H1 (cell line): ENCODE measurements at regions not wholly inside any gene's neighbourhood (a gene's known extent, or its start where the extent isn't known, plus 50 kb on each side); places are given as distances from the start of the nearest gene placed in this dataset.
"Not testable (repeated sequence)": the region's sequence is repeated elsewhere in the genome, so short reads cannot be mapped to it uniquely, and the experiment has no call there.

Experiments used
- CTCF ChIA-PET: fragments of 300-600 bp; sonication (Branson Sonifier 250); formaldehyde crosslinking; loops from one replicate; lab custom pipeline; 2021; ENCODE audit not compliant: partially characterized antibody; lab: Charles Lee
- POLR2A ChIA-PET: fragments of 300-600 bp; sonication (Branson Sonifier 250); formaldehyde crosslinking; loops from one replicate; lab custom pipeline; 2021; ENCODE audit warnings: inconsistent platforms; ENCODE audit not compliant: partially characterized antibody; lab: Charles Lee
- DNase-seq, 2 experiments: peaks; one replicate each; pipeline versions ENCODE4 v3.0.0 to v3.0.0-alpha.2; 2010 to 2022; ENCODE audit warnings: low spot score in 2 of 2, low read depth in 1 of 2, mixed read lengths in 1 of 2
- FAIRE-seq: peaks from 2 replicates; lab custom pipeline; 2011; peaks lifted over from hg19 to GRCh38; lab: Jason Lieb, UNC
- H2AFZ ChIP-seq: 2 replicates; pipeline ENCODE4 v1.8.1; 2012; ENCODE audit warnings: low read length, inconsistent platforms
- H2AK5ac ChIP-seq: 2 replicates; pipeline ENCODE4 v1.6.1; 2013; ENCODE audit warnings: low read depth, low read length
- H2BK120ac ChIP-seq: replicated peaks from 2 replicates; pipeline ENCODE3; 2013; ENCODE audit warnings: low read depth, low read length, inconsistent platforms
- H2BK12ac ChIP-seq: 2 replicates; pipeline ENCODE4 v1.6.1; 2013; ENCODE audit warnings: low read depth, low read length
- H2BK15ac ChIP-seq: 2 replicates; pipeline ENCODE4 v1.6.1; 2013; ENCODE audit warnings: low read length
- H2BK20ac ChIP-seq: 2 replicates; pipeline ENCODE4 v1.6.1; 2013; ENCODE audit warnings: low read length
- H2BK5ac ChIP-seq: 2 replicates; pipeline ENCODE4 v1.6.1; 2013; ENCODE audit warnings: low read depth, low read length
- H3K14ac ChIP-seq: 2 replicates; pipeline ENCODE4 v1.6.1; 2013; ENCODE audit warnings: inconsistent platforms; ENCODE audit not compliant: insufficient read length
- H3K18ac ChIP-seq: 2 replicates; pipeline ENCODE4 v1.6.1; 2013; ENCODE audit warnings: low read length; ENCODE audit errors: extremely low read depth
- H3K23ac ChIP-seq: 2 replicates; pipeline ENCODE4 v1.6.1; 2013; ENCODE audit warnings: inconsistent platforms; ENCODE audit not compliant: insufficient read length
- H3K23me2 ChIP-seq: 2 replicates; pipeline ENCODE4 v1.6.1; 2013; ENCODE audit warnings: low read depth, low read length
- H3K27ac ChIP-seq: 2 replicates; pipeline ENCODE4 v1.6.1; 2011; ENCODE audit warnings: low read depth, low read length, inconsistent platforms
- H3K27me3 ChIP-seq, 4 experiments: replicated peaks in 1 of 4; 1 replicate in 1 of 4; 2 replicates in 3 of 4; pipeline versions ENCODE4 v1.6.1 to v1.8.1; 2011 to 2013; ENCODE audit warnings: low read length in 3 of 4, mild to moderate bottlenecking in 3 of 4, inconsistent platforms in 2 of 4, mixed read lengths in 2 of 4, moderate library complexity in 1 of 4; ENCODE audit not compliant: control insufficient read depth in 3 of 4, insufficient read depth in 3 of 4; ENCODE audit errors: extremely low read depth in 1 of 4
- H3K36me3 ChIP-seq, 4 experiments: 2 replicates each; pipeline versions ENCODE4 v1.6.1 to v1.8.1; 2011 to 2013; ENCODE audit warnings: mild to moderate bottlenecking in 4 of 4, low read length in 3 of 4, moderate library complexity in 2 of 4, control low read depth in 1 of 4, inconsistent platforms in 1 of 4; ENCODE audit not compliant: insufficient read depth in 4 of 4, control insufficient read depth in 2 of 4
- H3K4ac ChIP-seq: replicated peaks from 2 replicates; pipeline ENCODE3; 2013; ENCODE audit warnings: low read length, low read depth, mixed read lengths, inconsistent platforms; ENCODE audit not compliant: insufficient read length
- H3K4me1 ChIP-seq, 4 experiments: replicated peaks in 1 of 4; 1 replicate in 1 of 4; 2 replicates in 3 of 4; pipeline versions ENCODE4 v1.6.1 to v1.8.1; 2011 to 2013; ENCODE audit warnings: low read length in 3 of 4, inconsistent platforms in 2 of 4, mixed read lengths in 1 of 4; ENCODE audit not compliant: insufficient read depth in 4 of 4, control insufficient read depth in 3 of 4
- H3K4me2 ChIP-seq, 2 experiments: 2 replicates each; pipeline versions ENCODE4 v1.6.1 to v1.8.1; 2011 to 2013; ENCODE audit warnings: low read depth in 2 of 2, low read length in 2 of 2, control low read depth in 1 of 2, inconsistent platforms in 1 of 2, mild to moderate bottlenecking in 1 of 2; ENCODE audit not compliant: insufficient read depth in 1 of 2
- H3K4me3 ChIP-seq, 4 experiments: fragments of 200-600, 300-600 bp in 1 of 4; sonication (generic), shearing (Covaris generic), sonication (Bioruptor Twin) in 1 of 4; 2 replicates each; pipeline versions ENCODE4 v1.5.1 to v1.8.1; 2011 to 2016; ENCODE audit warnings: low read length in 4 of 4, low read depth in 3 of 4, control low read depth in 2 of 4, inconsistent platforms in 2 of 4, mild to moderate bottlenecking in 2 of 4, mixed read lengths in 1 of 4, moderate library complexity in 1 of 4; ENCODE audit not compliant: insufficient read depth in 2 of 4; ENCODE audit errors: extremely low read depth in 1 of 4
- H3K56ac ChIP-seq: replicated peaks from 2 replicates; pipeline ENCODE3; 2013; ENCODE audit warnings: low read depth, mild to moderate bottlenecking, mixed read lengths, low read length, inconsistent platforms; ENCODE audit not compliant: insufficient read length
- H3K79me1 ChIP-seq: 2 replicates; pipeline ENCODE4 v1.6.1; 2013; ENCODE audit warnings: low read depth, low read length, control low read depth
- H3K79me2 ChIP-seq, 2 experiments: 2 replicates each; pipeline versions ENCODE4 v1.6.1 to v1.8.1; 2012 to 2013; ENCODE audit warnings: low read length in 2 of 2, mild to moderate bottlenecking in 2 of 2, inconsistent platforms in 1 of 2; ENCODE audit not compliant: insufficient read depth in 2 of 2, control insufficient read depth in 1 of 2
- H3K9ac ChIP-seq, 4 experiments: replicated peaks in 1 of 4; 1 replicate in 1 of 4; 2 replicates in 3 of 4; pipeline versions ENCODE4 v1.6.1 to v1.8.1; 2011 to 2013; ENCODE audit warnings: low read depth in 3 of 4, low read length in 3 of 4, control low read depth in 2 of 4, mild to moderate bottlenecking in 2 of 4, moderate library complexity in 2 of 4, inconsistent platforms in 1 of 4; ENCODE audit errors: extremely low read depth in 1 of 4
- H3K9me3 ChIP-seq, 2 experiments: 2 replicates each; pipeline versions ENCODE4 v1.6.1 to v1.8.1; 2012 to 2013; ENCODE audit warnings: mild to moderate bottlenecking in 2 of 2, moderate library complexity in 2 of 2, control low read depth in 1 of 2, inconsistent platforms in 1 of 2, low read depth in 1 of 2, low read length in 1 of 2, mixed read lengths in 1 of 2; ENCODE audit not compliant: insufficient read depth in 2 of 2
- H4K20me1 ChIP-seq, 2 experiments: replicated peaks in 1 of 2; 2 replicates each; pipeline versions ENCODE3 to v1.8.1; 2011 to 2013; ENCODE audit warnings: inconsistent platforms in 2 of 2, low read length in 2 of 2, mild to moderate bottlenecking in 1 of 2; ENCODE audit not compliant: insufficient read depth in 2 of 2, control insufficient read depth in 1 of 2
- H4K5ac ChIP-seq: 2 replicates; pipeline ENCODE4 v1.6.1; 2013; ENCODE audit warnings: low read length, low read depth, mixed read lengths, inconsistent platforms; ENCODE audit not compliant: insufficient read length
- H4K8ac ChIP-seq: 2 replicates; pipeline ENCODE4 v1.8.0; 2013; ENCODE audit warnings: mild to moderate bottlenecking, moderate library complexity, low read length, inconsistent platforms; ENCODE audit not compliant: insufficient read depth; ENCODE audit errors: extremely low read depth
- H4K91ac ChIP-seq: replicated peaks from 2 replicates; pipeline ENCODE3; 2013; ENCODE audit warnings: low read length, mixed read lengths, inconsistent platforms; ENCODE audit not compliant: insufficient read length
- WGBS, 2 experiments: shearing (Covaris generic) in 1 of 2; methylation state at CpG; one replicate each; pipeline versions ENCODE4 v1.1.6 to v1.1.7; 2013 to 2015; ENCODE audit warnings: low lambda C conversion rate in 2 of 2, mixed read lengths in 2 of 2, inconsistent platforms in 1 of 2, low coverage in 1 of 2, missing lambda C conversion rate in 1 of 2; ENCODE audit not compliant: insufficient replicate concordance in 2 of 2, insufficient coverage in 1 of 2, insufficient read length in 1 of 2; ENCODE audit errors: extremely low coverage in 1 of 2, missing lambda C conversion rate in 1 of 2; 5-methylcytosine and 5-hydroxymethylcytosine counted together

GRCh38 chr12:11546582-11547270, 102.7 kb upstream of the ETV6 start:
- H3K14ac ChIP-seq, FAIRE-seq, H3K56ac ChIP-seq, H4K91ac ChIP-seq, H4K20me1 ChIP-seq, H3K4ac ChIP-seq, H3K4me2 ChIP-seq, H3K79me1 ChIP-seq, H3K27ac ChIP-seq, H2BK120ac ChIP-seq, H2BK20ac ChIP-seq, H2BK5ac ChIP-seq, H3K23ac ChIP-seq, H3K4me3 ChIP-seq, H3K23me2 ChIP-seq, H4K8ac ChIP-seq, H2BK12ac ChIP-seq, H3K79me2 ChIP-seq, H4K5ac ChIP-seq, H2AK5ac ChIP-seq, H3K9me3 ChIP-seq, DNase-seq, H3K27me3 ChIP-seq, H3K9ac ChIP-seq, H3K36me3 ChIP-seq, H2AFZ ChIP-seq, H3K4me1 ChIP-seq, H2BK15ac ChIP-seq, POLR2A ChIA-PET, H3K18ac ChIP-seq: not testable (repeated sequence)
- CTCF ChIA-PET: interaction anchor here (0.9 to 2.0 kb wide), 5 partner anchors 8 to 464 kb away, joined by 3 to 9 read pairs (median 3); no protein-coding TSS in a partner anchor
- WGBS, 2 experiments: 89% methylated on average over 10 of the region's 14 CpGs; no CpG with 5 or more reads in 1 of the 2 experiments

GRCh38 chr12:11547271-11547646, 102.2 kb upstream of the ETV6 start:
- H3K27me3 ChIP-seq, H2BK15ac ChIP-seq, H4K20me1 ChIP-seq, H2AK5ac ChIP-seq, H2AFZ ChIP-seq, H3K4me2 ChIP-seq, H2BK5ac ChIP-seq, H3K79me2 ChIP-seq, H3K79me1 ChIP-seq, H3K9ac ChIP-seq, H3K27ac ChIP-seq, H3K4me3 ChIP-seq, DNase-seq, H3K56ac ChIP-seq, H4K5ac ChIP-seq, POLR2A ChIA-PET, H3K4ac ChIP-seq, H2BK120ac ChIP-seq, H3K18ac ChIP-seq, H4K91ac ChIP-seq, H3K14ac ChIP-seq, CTCF ChIA-PET, H3K23ac ChIP-seq, H3K4me1 ChIP-seq, H4K8ac ChIP-seq, H3K23me2 ChIP-seq, FAIRE-seq, H2BK12ac ChIP-seq, H2BK20ac ChIP-seq, H3K36me3 ChIP-seq, H3K9me3 ChIP-seq: not testable (repeated sequence)
- WGBS, 2 experiments: 92% methylated on average over 26 of the region's 31 CpGs; no CpG with 5 or more reads in 1 of the 2 experiments
